NCI-H146 (cell line): ENCODE measurements at regions not wholly inside any gene's neighbourhood (a gene's known extent, or its start where the extent isn't known, plus 50 kb on each side); places are given as distances from the start of the nearest gene placed in this dataset.

Source experiments
- DNase-seq: peaks from one replicate; lab custom pipeline; 2025; lab: John Stamatoyannopoulos, UW

- no peak for DNase-seq
Measured at GRCh38 chr15:97174886-97175540, 785.5 kb upstream of the ARRDC4 start.

- no peak for DNase-seq
Measured at GRCh38 chr15:97177151-97177577, 783.3 kb upstream of the ARRDC4 start.

- DNase-seq: no peak
Measured at GRCh38 chr15:97182581-97182980, 777.9 kb upstream of the ARRDC4 start.

- no peak for DNase-seq
Measured at GRCh38 chr15:97189162-97189780, 771.2 kb upstream of the ARRDC4 start.

- DNase-seq: no peak
Measured at GRCh38 chr15:97194750-97195149, 765.8 kb upstream of the ARRDC4 start.

GRCh38 chr15:97196048-97197014 lies 764.2 kb upstream of the ARRDC4 start:
- no peak for DNase-seq

- DNase-seq: no peak
Measured at GRCh38 chr15:97199393-97200051, 761.0 kb upstream of the ARRDC4 start.

- DNase-seq: no peak
Measured at GRCh38 chr15:97200161-97200560, 760.3 kb upstream of the ARRDC4 start.

- no peak for DNase-seq
Measured at GRCh38 chr15:97210277-97210676, 750.2 kb upstream of the ARRDC4 start.

- no peak for DNase-seq
Measured at GRCh38 chr15:97215629-97216028, 744.9 kb upstream of the ARRDC4 start.

- DNase-seq: no peak
Measured at GRCh38 chr15:97224191-97224641, 736.3 kb upstream of the ARRDC4 start.

- DNase-seq: peak; percentile 14
Measured at GRCh38 chr15:97234851-97235610, 725.5 kb upstream of the ARRDC4 start.

- DNase-seq: no peak
Measured at GRCh38 chr15:97235611-97235985, 724.9 kb upstream of the ARRDC4 start.

- no peak for DNase-seq
Measured at GRCh38 chr15:97236140-97236539, 724.4 kb upstream of the ARRDC4 start.

- DNase-seq: no peak
Measured at GRCh38 chr15:97237160-97237559, 723.3 kb upstream of the ARRDC4 start.

- DNase-seq: no peak
Measured at GRCh38 chr15:97248376-97248775, 712.1 kb upstream of the ARRDC4 start.

GRCh38 chr15:97259943-97260342 lies 700.6 kb upstream of the ARRDC4 start:
- DNase-seq: no peak

GRCh38 chr15:97301166-97301565 lies 659.3 kb upstream of the ARRDC4 start:
- DNase-seq: no peak

- no peak for DNase-seq
Measured at GRCh38 chr15:97316362-97316761, 644.1 kb upstream of the ARRDC4 start.

- DNase-seq: no peak
Measured at GRCh38 chr15:97317163-97317562, 643.3 kb upstream of the ARRDC4 start.

- DNase-seq: no peak
Measured at GRCh38 chr15:97319291-97319690, 641.2 kb upstream of the ARRDC4 start.
